ENCODE measurements at regions not wholly inside any gene's neighbourhood (a gene's known extent, or its start where the extent isn't known, plus 50 kb on each side); places are given as distances from the start of the nearest gene placed in this dataset.

DNA sequence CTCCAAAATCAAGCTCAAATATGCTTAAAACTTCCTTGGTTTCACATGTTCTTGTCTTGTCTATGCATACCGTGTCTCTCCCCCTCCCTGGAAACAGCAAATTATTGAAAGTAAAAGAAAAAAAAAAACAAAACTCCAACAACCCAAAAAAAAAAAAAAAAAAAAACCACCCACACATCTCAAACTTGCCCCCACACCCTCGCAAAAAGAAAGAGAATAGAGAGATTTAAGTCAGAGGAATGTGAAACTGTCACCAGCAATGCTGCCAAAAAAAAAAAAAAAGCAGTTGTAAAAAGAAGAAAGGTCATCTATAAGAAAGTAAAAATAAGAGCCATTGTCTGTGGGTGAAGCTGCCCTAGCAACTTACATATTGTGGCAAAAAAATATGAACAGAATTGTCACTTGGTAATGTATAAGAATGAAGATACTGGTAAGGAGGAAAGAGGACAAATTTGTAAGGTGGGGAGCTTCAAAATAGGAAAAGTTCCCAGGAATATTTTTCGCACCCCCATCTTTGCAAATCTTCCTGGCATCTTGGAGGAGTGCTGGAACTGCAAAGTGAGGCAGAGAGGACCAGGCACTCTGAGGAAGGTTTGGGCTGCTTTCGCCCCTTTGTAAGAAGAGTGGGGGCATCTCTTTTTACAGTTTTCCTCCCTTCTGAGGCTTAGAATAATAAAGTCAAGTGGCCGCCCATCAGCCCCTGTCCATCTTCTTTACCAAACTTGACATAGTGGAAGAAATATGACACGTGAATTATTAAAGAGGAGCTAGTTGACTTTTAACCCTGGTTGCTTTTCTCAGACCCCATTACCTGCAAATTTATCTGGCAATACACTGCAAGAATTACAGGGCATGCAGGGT is 81.8 kb downstream of the NR2F2 start:
- DNase-seq (no peak), FAIRE-seq (no peak)
- Histone ChIP-seq H3K36me3 (ENCODE audit: control insufficient read depth in 3 of 3, insufficient read depth in 2 of 3, low read depth in 1 of 3, low read length in 3 of 3) (no peaks in the 10 kb centered on the region), H3K9me3 (ENCODE audit: control insufficient read depth in 2 of 2, insufficient read depth in 1 of 2, low read depth in 1 of 2, low read length in 1 of 2) (no peaks in the 10 kb centered on the region), H3K27me3 (ENCODE audit: control insufficient read depth in 3 of 3, insufficient read depth in 3 of 3, low read length in 3 of 3) (peaks cover 8 to 97% (median 60%) of the 10 kb centered on the region in 3 donors), H3K4me1 (ENCODE audit: control insufficient read depth in 3 of 3, insufficient read depth in 2 of 3, low read depth in 1 of 3, low read length in 2 of 3) (peaks cover 4 to 7% (median 7%) of the 10 kb centered on the region in 3 donors), H3K27ac (ENCODE audit: low read depth in 1 of 3, low read length in 2 of 3) (no peak overlapping the region), H3K4me3 (ENCODE audit: low read depth in 1 of 3, low read length in 3 of 3) (no peak overlapping the region)
- 12 to 23% (median 15%) methylated on average over 6 of the region's 6 CpGs for WGBS, 3 donors

DNA sequence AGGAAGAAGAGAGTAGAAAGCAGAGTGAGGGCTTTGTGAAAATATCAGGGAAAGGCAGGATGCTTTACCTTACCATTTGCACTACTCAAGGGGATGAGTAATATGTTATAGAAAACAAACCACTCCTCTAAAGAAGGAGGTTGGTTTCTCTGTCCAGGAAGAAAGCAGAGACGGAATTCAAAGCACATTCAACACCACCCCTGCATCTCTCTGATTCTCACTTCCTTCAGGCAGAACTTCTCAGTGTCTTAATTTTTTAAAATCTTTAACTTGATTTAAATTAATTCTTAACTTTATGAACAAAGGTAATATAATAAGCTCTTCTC is 82.4 kb downstream of the NR2F2 start:
- 4 to 23% (median 4%) methylated on average over 1 of the region's 1 CpG for WGBS, 3 donors
- Histone ChIP-seq H3K27ac (ENCODE audit: low read depth in 1 of 3, low read length in 2 of 3) (no peak overlapping the region), H3K9me3 (ENCODE audit: control insufficient read depth in 2 of 2, insufficient read depth in 1 of 2, low read depth in 1 of 2, low read length in 1 of 2) (no peaks in the 10 kb centered on the region), H3K4me3 (ENCODE audit: low read depth in 1 of 3, low read length in 3 of 3) (no peak overlapping the region), H3K36me3 (ENCODE audit: control insufficient read depth in 3 of 3, insufficient read depth in 2 of 3, low read depth in 1 of 3, low read length in 3 of 3) (no peaks in the 10 kb centered on the region), H3K4me1 (ENCODE audit: control insufficient read depth in 3 of 3, insufficient read depth in 2 of 3, low read depth in 1 of 3, low read length in 2 of 3) (peaks cover 4 to 7% (median 7%) of the 10 kb centered on the region in 3 donors), H3K27me3 (ENCODE audit: control insufficient read depth in 3 of 3, insufficient read depth in 3 of 3, low read length in 3 of 3) (peaks cover 8 to 98% (median 61%) of the 10 kb centered on the region in 3 donors)
- FAIRE-seq (no peak), DNase-seq (no peak)

DNA sequence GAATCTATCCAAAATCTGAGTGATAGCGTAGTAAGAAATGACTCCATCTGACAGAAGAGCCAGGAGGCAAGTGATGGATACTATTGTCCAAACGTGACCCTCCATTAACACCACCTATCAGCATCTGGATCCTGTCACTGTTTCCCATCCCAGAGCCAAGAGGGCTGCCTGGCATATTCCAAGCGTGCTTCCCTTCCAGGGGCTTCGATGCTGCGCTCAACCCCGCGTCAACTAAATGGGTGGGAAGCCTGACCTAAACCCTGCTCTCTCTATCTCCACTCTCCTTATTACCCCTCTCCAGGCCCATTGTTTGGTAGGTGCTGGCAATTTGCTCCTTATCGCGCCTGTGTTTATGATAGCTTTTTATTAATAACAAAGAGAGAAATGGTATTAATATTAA is 83.2 kb downstream of the NR2F2 start:
- Histone ChIP-seq H3K36me3 (ENCODE audit: control insufficient read depth in 3 of 3, insufficient read depth in 2 of 3, low read depth in 1 of 3, low read length in 3 of 3) (no peaks in the 10 kb centered on the region), H3K27ac (ENCODE audit: low read depth in 1 of 3, low read length in 2 of 3) (no peak overlapping the region), H3K4me3 (ENCODE audit: low read depth in 1 of 3, low read length in 3 of 3) (no peak overlapping the region), H3K9me3 (ENCODE audit: control insufficient read depth in 2 of 2, insufficient read depth in 1 of 2, low read depth in 1 of 2, low read length in 1 of 2) (no peaks in the 10 kb centered on the region), H3K4me1 (ENCODE audit: control insufficient read depth in 3 of 3, insufficient read depth in 2 of 3, low read depth in 1 of 3, low read length in 2 of 3) (peaks cover 4 to 7% (median 7%) of the 10 kb centered on the region in 3 donors), H3K27me3 (ENCODE audit: control insufficient read depth in 3 of 3, insufficient read depth in 3 of 3, low read length in 3 of 3) (peaks cover 8 to 98% (median 55%) of the 10 kb centered on the region in 3 donors)
- DNase-seq (no peak), FAIRE-seq (no peak)
- WGBS, 3 donors = 10 to 13% (median 11%) methylated on average over 9 of the region's 9 CpGs

DNA sequence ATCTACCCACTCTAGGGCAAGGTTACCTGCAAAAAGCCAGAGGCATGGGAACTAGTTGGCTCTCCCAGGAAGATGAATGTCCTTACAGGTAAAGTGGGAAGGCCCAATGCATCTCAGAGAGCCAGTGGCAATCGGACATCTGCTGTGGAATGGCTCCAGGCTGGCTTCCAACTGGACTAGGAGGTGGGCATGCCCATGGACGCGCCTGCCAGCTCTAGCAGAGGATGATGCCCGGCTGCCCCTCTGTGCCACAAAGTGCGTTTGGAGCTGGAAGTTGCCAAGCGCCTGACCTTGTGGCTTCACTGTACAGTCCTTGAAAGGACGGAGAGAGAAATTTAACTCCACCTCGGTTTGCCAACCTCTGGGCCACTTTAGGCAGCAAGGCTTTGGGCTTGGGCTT is 84.4 kb downstream of the NR2F2 start:
- no peak for FAIRE-seq

DNA sequence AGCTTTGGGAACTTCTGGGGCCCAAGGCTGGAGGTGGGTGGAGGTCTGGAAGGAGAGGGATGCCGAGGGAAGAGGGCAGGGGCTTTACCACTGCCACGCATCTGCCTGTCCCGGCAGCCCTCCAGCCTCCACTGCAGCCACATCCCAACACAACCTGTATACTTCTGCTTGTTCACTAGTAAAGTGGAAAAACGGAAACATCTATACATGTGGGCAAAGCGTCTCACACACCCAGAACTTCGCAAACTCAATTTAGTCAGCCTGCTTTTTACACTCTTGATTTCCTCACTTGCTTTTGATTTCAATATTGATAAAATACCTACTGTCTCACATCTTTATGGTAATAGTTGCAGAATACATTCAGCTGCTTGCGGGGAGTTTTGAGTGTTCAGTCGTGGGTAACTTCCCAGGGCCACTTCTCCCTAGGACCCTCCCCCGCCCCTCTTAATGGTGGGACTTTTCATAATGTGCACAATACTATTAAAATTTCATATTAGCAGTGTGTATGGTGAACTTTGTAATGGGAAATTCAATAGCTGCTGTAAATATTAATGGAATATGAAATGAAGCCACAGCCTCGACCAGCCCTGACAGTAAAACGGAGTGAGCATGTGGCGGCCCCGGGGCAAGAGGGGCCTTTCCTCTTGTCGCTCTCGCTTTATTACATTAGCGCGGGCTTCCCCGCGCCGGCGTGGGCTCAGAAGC is 85.2 kb downstream of the NR2F2 start:
- Histone ChIP-seq H3K36me3 (ENCODE audit: control insufficient read depth in 3 of 3, insufficient read depth in 2 of 3, low read depth in 1 of 3, low read length in 3 of 3) (no peaks in the 10 kb centered on the region), H3K27ac (ENCODE audit: low read depth in 1 of 3, low read length in 2 of 3) (no peak overlapping the region), H3K4me3 (ENCODE audit: low read depth in 1 of 3, low read length in 3 of 3) (no peak overlapping the region), H3K27me3 (ENCODE audit: control insufficient read depth in 3 of 3, insufficient read depth in 3 of 3, low read length in 3 of 3) (peaks cover 5 to 90% (median 41%) of the 10 kb centered on the region in 3 donors), H3K4me1 (ENCODE audit: control insufficient read depth in 3 of 3, insufficient read depth in 2 of 3, low read depth in 1 of 3, low read length in 2 of 3) (peaks cover 0 to 4% (median 3%) of the 10 kb centered on the region in 3 donors), H3K9me3 (ENCODE audit: control insufficient read depth in 2 of 2, insufficient read depth in 1 of 2, low read depth in 1 of 2, low read length in 1 of 2) (no peaks in the 10 kb centered on the region)
- 13 to 19% (median 16%) methylated on average over 21 of the region's 21 CpGs for whole genome bisulfite sequencing, 3 donors
- FAIRE-seq = no peak
- no peak for DNase-seq

More for the DNA sequence above, 84.4 kb downstream of the NR2F2 start:
- no peak for DNase-seq
- Histone ChIP-seq H3K27ac (ENCODE audit: low read depth in 1 of 3, low read length in 2 of 3) (no peak overlapping the region), H3K36me3 (ENCODE audit: control insufficient read depth in 3 of 3, insufficient read depth in 2 of 3, low read depth in 1 of 3, low read length in 3 of 3) (no peaks in the 10 kb centered on the region), H3K4me3 (ENCODE audit: low read depth in 1 of 3, low read length in 3 of 3) (no peak overlapping the region), H3K27me3 (ENCODE audit: control insufficient read depth in 3 of 3, insufficient read depth in 3 of 3, low read length in 3 of 3) (peaks cover 5 to 91% (median 47%) of the 10 kb centered on the region in 3 donors), H3K9me3 (ENCODE audit: control insufficient read depth in 2 of 2, insufficient read depth in 1 of 2, low read depth in 1 of 2, low read length in 1 of 2) (no peaks in the 10 kb centered on the region), H3K4me1 (ENCODE audit: control insufficient read depth in 3 of 3, insufficient read depth in 2 of 3, low read depth in 1 of 3, low read length in 2 of 3) (peaks cover 0 to 4% (median 3%) of the 10 kb centered on the region in 3 donors)
- 30 to 39% (median 35%) methylated on average over 8 of the region's 8 CpGs for WGBS, 3 donors

DNA sequence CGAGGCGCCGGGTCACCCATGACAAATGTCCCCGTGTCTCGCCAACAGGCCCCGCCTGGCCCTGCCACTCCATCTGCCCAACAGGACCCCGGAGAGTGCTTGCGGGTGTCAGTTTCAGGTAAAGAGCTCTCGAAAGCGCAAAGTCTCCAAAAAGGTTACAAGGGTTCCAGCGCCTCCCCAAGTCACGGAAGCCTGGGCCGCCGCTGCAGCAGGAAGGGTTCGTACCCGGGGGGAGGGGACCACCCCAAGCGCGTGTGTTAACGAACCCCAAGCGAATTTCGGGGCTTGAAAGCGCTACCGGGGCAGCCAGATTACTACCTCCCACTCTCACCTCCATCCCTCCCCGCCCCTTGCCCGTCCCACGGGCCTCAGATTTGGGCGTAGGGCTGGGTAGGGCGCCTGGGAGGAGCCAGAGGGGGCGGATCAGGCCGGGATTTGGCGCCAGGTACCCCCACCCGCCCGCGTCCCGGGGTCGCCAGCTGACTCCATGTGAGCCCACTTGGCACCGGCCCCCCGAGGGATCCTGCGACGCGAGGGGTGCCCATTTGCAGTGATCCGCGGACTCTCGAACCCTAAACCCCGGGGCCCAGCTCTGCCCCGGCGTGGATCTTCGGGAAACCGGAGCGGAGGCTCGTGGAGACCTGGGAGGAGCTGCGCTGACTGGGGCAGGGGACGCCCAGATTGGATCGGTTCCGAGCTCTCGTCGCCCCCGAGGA is 85.9 kb downstream of the NR2F2 start:
- H3K36me3 ChIP-seq (ENCODE audit: control insufficient read depth in 3 of 3, insufficient read depth in 2 of 3, low read depth in 1 of 3, low read length in 3 of 3) = no peaks in the 10 kb centered on the region
- peaks cover 5 to 89% (median 40%) of the 10 kb centered on the region in 3 donors for H3K27me3 ChIP-seq (ENCODE audit: control insufficient read depth in 3 of 3, insufficient read depth in 3 of 3, low read length in 3 of 3)
- no peaks in the 10 kb centered on the region for H3K9me3 ChIP-seq (ENCODE audit: control insufficient read depth in 2 of 2, insufficient read depth in 1 of 2, low read depth in 1 of 2, low read length in 1 of 2)
- H3K4me1 ChIP-seq (ENCODE audit: control insufficient read depth in 3 of 3, insufficient read depth in 2 of 3, low read depth in 1 of 3, low read length in 2 of 3) = peaks cover 0 to 4% (median 3%) of the 10 kb centered on the region in 3 donors
- no peak overlapping the region for H3K27ac ChIP-seq (ENCODE audit: low read depth in 1 of 3, low read length in 2 of 3)
- 5 to 8% (median 7%) methylated on average over 52 to 58 of the region's 58 CpGs for WGBS, 3 donors
- DNase-seq (no peak), FAIRE-seq (no peak)
- H3K4me3 ChIP-seq (ENCODE audit: low read depth in 1 of 3, low read length in 3 of 3) = no peak overlapping the region

DNA sequence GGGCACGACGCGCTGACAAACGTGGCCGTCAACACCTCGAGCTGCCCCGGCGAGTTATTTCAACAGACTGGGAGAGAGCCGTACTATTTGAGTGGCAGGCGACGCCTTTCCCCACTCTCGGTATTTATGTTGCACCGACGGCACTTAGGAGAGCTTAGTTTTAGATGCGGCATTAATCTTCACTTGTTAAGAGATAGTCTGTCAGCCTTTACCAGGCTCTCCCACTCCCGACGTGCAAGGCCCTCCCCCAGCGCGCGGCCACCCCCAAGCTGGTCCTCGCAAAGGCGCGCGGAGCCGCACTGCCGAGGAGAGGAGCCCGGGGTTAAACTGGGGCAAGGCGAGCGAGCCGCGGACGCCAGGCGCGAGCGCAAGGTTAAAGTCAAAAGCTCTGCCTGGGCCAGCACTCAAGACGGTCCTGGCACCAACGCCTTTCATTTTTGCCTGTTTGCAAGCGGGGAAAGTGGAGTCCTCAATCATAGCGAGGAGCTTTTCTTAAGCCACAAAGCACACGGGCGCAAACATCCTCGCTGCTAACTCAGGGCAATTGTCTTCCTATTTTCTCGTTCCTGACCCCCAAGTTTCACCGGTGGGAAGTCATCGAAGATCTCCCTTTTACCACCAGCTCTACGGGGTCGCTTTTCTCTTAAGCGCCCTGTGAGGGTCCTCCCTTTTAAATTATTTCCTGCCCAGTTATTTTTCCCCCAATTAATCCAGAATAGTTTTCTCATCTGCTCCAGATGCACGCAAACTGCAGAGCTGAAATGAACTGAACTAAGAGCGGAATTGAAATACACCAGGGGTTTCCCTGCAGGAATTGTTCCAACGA is 86.6 kb downstream of the NR2F2 start:
- Histone ChIP-seq H3K4me1 (ENCODE audit: control insufficient read depth in 3 of 3, insufficient read depth in 2 of 3, low read depth in 1 of 3, low read length in 2 of 3) (peaks cover 0 to 4% (median 3%) of the 10 kb centered on the region in 3 donors), H3K4me3 (ENCODE audit: low read depth in 1 of 3, low read length in 3 of 3) (no peak overlapping the region), H3K36me3 (ENCODE audit: control insufficient read depth in 3 of 3, insufficient read depth in 2 of 3, low read depth in 1 of 3, low read length in 3 of 3) (no peaks in the 10 kb centered on the region), H3K27me3 (ENCODE audit: control insufficient read depth in 3 of 3, insufficient read depth in 3 of 3, low read length in 3 of 3) (peaks cover 5 to 85% (median 41%) of the 10 kb centered on the region in 3 donors), H3K27ac (ENCODE audit: low read depth in 1 of 3, low read length in 2 of 3) (no peak overlapping the region), H3K9me3 (ENCODE audit: control insufficient read depth in 2 of 2, insufficient read depth in 1 of 2, low read depth in 1 of 2, low read length in 1 of 2) (no peaks in the 10 kb centered on the region)
- DNase-seq (peak in 1 of 2 donors; percentile 24), FAIRE-seq (no peak)
- WGBS, 3 donors = 1 to 7% (median 4%) methylated on average over 51 of the region's 51 CpGs

Measured in small intestine (tissue), 7 donors.